Nephron (organoid): ENCODE measurements at regions not wholly inside any gene's neighbourhood (a gene's known extent, or its start where the extent isn't known, plus 50 kb on each side); places are given as distances from the start of the nearest gene placed in this dataset.

ENCODE experiments used
- H3K27ac Mint-ChIP-seq, 3 experiments: 2 replicates each; pipeline ENCODE4 v1.8.0; 2020; ENCODE audit warnings: mixed read lengths in 3 of 3, mild to moderate bottlenecking in 2 of 3, moderate library complexity in 1 of 3
- H3K27me3 Mint-ChIP-seq: 2 replicates; pipeline ENCODE4 v1.8.0; 2021; ENCODE audit warnings: low read depth, mild to moderate bottlenecking, moderate library complexity, mixed read lengths
- H3K36me3 Mint-ChIP-seq: 2 replicates; pipeline ENCODE4 v1.8.0; 2020; ENCODE audit warnings: low read depth, mixed read lengths
- H3K4me1 Mint-ChIP-seq: 2 replicates; pipeline ENCODE4 v1.8.0; 2020; ENCODE audit warnings: mixed read lengths
- H3K4me3 Mint-ChIP-seq, 3 experiments: 2 replicates each; pipeline ENCODE4 v1.8.0; 2020; ENCODE audit warnings: mild to moderate bottlenecking in 3 of 3, mixed read lengths in 3 of 3, moderate library complexity in 2 of 3
- H3K9me3 Mint-ChIP-seq: 2 replicates; pipeline ENCODE4 v1.8.0; 2020; ENCODE audit warnings: mixed read lengths
- CTCF ChIP-seq, 3 experiments: fragments of 200-600 bp; sonication (generic); IDR thresholded peaks; one replicate each; pipeline ENCODE4 v1.5.0; 2021; ENCODE audit warnings: antibody characterized with exemption in 3 of 3; ENCODE audit not compliant: unreplicated experiment in 3 of 3

GRCh38 chr4:170599894-170600293 lies 510.1 kb upstream of the AADAT start:
- no peaks in the 10 kb centered on the region for H3K27me3 Mint-ChIP-seq
- peaks cover 3% of the 10 kb centered on the region for H3K9me3 Mint-ChIP-seq
- TF ChIP-seq CTCF (IDR thresholded peaks at IDR 0.05; ENCODE audit: unreplicated experiment in 3 of 3): no peak
- H3K36me3 Mint-ChIP-seq: no peaks in the 10 kb centered on the region
- no peaks in the 10 kb centered on the region for H3K4me1 Mint-ChIP-seq
- H3K4me3 Mint-ChIP-seq: no peak overlapping the region
- H3K27ac Mint-ChIP-seq: no peak overlapping the region

- Mint-ChIP-seq H3K4me3 (no peak overlapping the region), H3K4me1 (no peaks in the 10 kb centered on the region), H3K27me3 (no peaks in the 10 kb centered on the region), H3K27ac (no peak overlapping the region), H3K9me3 (no peaks in the 10 kb centered on the region), H3K36me3 (no peaks in the 10 kb centered on the region)
- no peak for TF ChIP-seq CTCF (IDR thresholded peaks at IDR 0.05; ENCODE audit: unreplicated experiment in 3 of 3)
Measured at GRCh38 chr4:170591076-170591475, 501.3 kb upstream of the AADAT start.

DNA sequence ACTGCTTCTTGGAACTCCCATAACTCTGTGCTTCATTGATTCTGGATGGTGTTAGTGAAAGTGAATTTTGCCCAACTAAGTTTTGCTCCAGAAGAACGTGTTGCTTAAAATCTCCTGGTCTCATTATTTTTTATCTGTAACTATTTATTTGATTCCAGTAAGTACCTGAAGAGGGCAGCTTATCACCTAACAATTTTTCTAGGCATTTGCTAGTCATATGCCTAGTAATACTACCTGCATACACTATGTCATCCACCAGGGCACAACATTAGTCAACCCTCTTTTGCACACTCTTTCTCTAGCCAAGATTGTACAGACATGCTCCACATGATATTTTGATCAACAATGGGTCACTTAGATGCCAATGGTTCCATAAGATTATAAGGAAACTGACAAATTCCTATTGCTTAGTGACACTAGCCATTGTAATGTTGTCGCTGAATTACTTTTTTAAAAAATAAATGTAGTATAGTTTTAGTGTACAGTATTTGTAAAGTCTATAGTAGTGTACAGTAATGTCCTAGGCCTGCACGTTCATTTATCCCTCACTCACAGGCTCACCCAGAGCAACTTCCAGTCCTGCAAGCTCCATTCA lies 499.9 kb upstream of the AADAT start:
- Mint-ChIP-seq H3K27me3 (no peaks in the 10 kb centered on the region), H3K36me3 (no peaks in the 10 kb centered on the region), H3K4me1 (no peaks in the 10 kb centered on the region), H3K9me3 (no peaks in the 10 kb centered on the region), H3K27ac (no peak overlapping the region), H3K4me3 (no peak overlapping the region)
- peak; percentile 33 to 50 (median 42) for TF ChIP-seq CTCF (IDR thresholded peaks at IDR 0.05; ENCODE audit: unreplicated experiment in 3 of 3)

DNA sequence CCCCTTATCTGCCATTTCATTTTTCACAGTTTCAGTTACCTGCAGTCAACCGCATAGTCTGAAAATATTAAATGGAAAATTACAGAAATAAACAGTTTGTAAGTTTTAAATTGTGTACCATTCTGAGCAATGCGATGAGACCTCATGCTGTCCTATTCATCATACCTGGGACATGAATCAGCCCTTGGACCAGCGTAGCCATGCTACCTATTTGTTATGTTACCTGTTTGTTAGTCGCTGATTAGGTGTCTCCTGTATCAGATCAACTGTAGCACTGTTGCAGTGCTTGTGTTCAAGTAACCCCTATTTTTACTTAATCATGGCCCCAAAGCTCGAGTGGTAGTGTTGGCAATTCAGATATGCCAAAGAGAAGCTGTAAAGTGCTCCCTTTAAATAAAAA lies 492.2 kb upstream of the AADAT start:
- no peak overlapping the region for H3K4me3 Mint-ChIP-seq
- H3K9me3 Mint-ChIP-seq: peaks cover 10% of the 10 kb centered on the region
- no peak for TF ChIP-seq CTCF (IDR thresholded peaks at IDR 0.05; ENCODE audit: unreplicated experiment in 3 of 3)
- no peaks in the 10 kb centered on the region for H3K36me3 Mint-ChIP-seq
- peaks cover 5% of the 10 kb centered on the region for H3K27me3 Mint-ChIP-seq
- H3K27ac Mint-ChIP-seq: no peak overlapping the region
- H3K4me1 Mint-ChIP-seq: no peaks in the 10 kb centered on the region

DNA sequence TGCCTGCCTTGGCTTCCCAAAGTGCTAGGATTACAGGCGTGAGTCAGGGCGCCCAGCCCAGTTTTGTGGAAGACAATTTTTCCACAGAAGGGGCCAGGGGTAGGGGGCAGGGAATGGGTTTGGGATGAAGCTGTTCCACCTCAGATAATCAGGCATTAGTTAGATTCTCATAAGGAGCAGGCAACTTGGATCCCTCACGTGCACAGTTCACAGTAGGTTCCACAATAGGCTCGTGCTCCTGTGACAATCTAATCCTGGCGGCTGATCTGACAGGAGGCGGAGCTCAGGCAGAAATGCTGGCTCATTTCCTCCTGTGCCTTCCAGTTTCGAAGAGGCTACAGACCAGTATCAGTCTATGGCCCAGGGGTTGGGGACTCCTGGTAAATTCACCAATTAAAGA lies 491.6 kb upstream of the AADAT start:
- TF ChIP-seq CTCF (IDR thresholded peaks at IDR 0.05; ENCODE audit: unreplicated experiment in 3 of 3): no peak
- H3K4me3 Mint-ChIP-seq: no peak overlapping the region
- no peaks in the 10 kb centered on the region for H3K4me1 Mint-ChIP-seq
- H3K27ac Mint-ChIP-seq: no peak overlapping the region
- H3K27me3 Mint-ChIP-seq: peaks cover 5% of the 10 kb centered on the region
- peaks cover 10% of the 10 kb centered on the region for H3K9me3 Mint-ChIP-seq
- H3K36me3 Mint-ChIP-seq: no peaks in the 10 kb centered on the region

DNA sequence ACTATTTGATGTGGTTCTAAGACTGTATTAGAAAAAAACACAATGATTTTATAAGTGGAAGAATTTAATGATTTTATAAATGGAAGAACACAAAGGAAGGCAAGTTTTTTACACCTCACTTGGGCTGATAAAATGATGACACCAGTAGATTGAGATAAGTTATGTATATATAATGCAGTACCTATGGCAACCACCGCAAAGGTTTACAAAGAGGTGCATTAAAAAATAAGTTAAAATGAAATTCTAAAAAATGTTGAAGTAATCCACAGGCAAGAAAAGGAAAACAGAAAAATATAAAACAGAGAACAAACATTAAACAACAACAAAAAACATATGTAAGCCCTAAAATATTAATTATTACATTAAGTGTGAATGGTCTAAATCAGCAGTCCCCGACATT lies 490.9 kb upstream of the AADAT start:
- H3K36me3 Mint-ChIP-seq: no peaks in the 10 kb centered on the region
- no peaks in the 10 kb centered on the region for H3K4me1 Mint-ChIP-seq
- no peak overlapping the region for H3K4me3 Mint-ChIP-seq
- no peak overlapping the region for H3K27ac Mint-ChIP-seq
- peaks cover 10% of the 10 kb centered on the region for H3K9me3 Mint-ChIP-seq
- no peak for TF ChIP-seq CTCF (IDR thresholded peaks at IDR 0.05; ENCODE audit: unreplicated experiment in 3 of 3)
- H3K27me3 Mint-ChIP-seq: peaks cover 5% of the 10 kb centered on the region
